Endothelial cell of umbilical vein (primary cell): ENCODE measurements at regions not wholly inside any gene's neighbourhood (a gene's known extent, or its start where the extent isn't known, plus 50 kb on each side); places are given as distances from the start of the nearest gene placed in this dataset.

Experiments used
- BruUV-seq: library from RNA; stranded (reverse); fragments of 400-500 nt; replicated peaks from 2 replicates; lab custom pipeline; 2021; lab: Mats Ljungman, UMichigan
- CTCF ChIA-PET: fragments of 300-600, 350-600 bp; sonication (Branson Sonifier 250); formaldehyde crosslinking; loops from one replicate; lab custom pipeline; 2021; ENCODE audit warnings: antibody characterized with exemption, inconsistent platforms; lab: Charles Lee
- POLR2A ChIA-PET: fragments of 300-600, 350-600 bp; sonication (Branson Sonifier 250); formaldehyde crosslinking; loops from one replicate; lab custom pipeline; 2021; ENCODE audit warnings: antibody characterized with exemption, inconsistent platforms; lab: Charles Lee
- DNase-seq: peaks from one replicate; pipeline ENCODE4 v3.0.0-alpha.2; 2011; ENCODE audit warnings: low read depth, low spot score
- FAIRE-seq: peaks from 2 replicates; lab custom pipeline; 2011; peaks lifted over from hg19 to GRCh38; lab: Jason Lieb, UNC
- H2AFZ ChIP-seq: 2 replicates; pipeline ENCODE4 v1.6.0; 2012; ENCODE audit warnings: low read depth, low read length, control low read depth, inconsistent platforms
- H3K27ac ChIP-seq: 2 replicates; pipeline ENCODE4 v1.5.1; 2011; ENCODE audit warnings: low read depth, mild to moderate bottlenecking, control low read depth, low read length, moderate library complexity; ENCODE audit not compliant: insufficient read depth
- H3K27me3 ChIP-seq, 2 experiments: 2 replicates each; pipeline versions ENCODE4 v1.6.0 to v1.6.1; 2011; ENCODE audit warnings: low read length in 2 of 2, mixed read lengths in 1 of 2; ENCODE audit not compliant: control insufficient read depth in 2 of 2, insufficient read depth in 2 of 2
- H3K36me3 ChIP-seq, 2 experiments: 2 replicates in 1 of 2; 3 replicates in 1 of 2; pipeline ENCODE4 v1.5.1; 2011; ENCODE audit warnings: low read length in 2 of 2, mild to moderate bottlenecking in 1 of 2, moderate library complexity in 1 of 2; ENCODE audit not compliant: control insufficient read depth in 2 of 2, insufficient read depth in 2 of 2; ENCODE audit errors: extremely low read depth in 1 of 2
- H3K4me1 ChIP-seq: 3 replicates; pipeline ENCODE4 v1.5.1; 2011; ENCODE audit warnings: mild to moderate bottlenecking, low read length; ENCODE audit not compliant: control insufficient read depth, insufficient read depth; ENCODE audit errors: extremely low read depth
- H3K4me2 ChIP-seq: 2 replicates; pipeline ENCODE4 v1.6.1; 2011; ENCODE audit warnings: low read length, control low read depth, mixed read lengths; ENCODE audit not compliant: insufficient read depth
- H3K4me3 ChIP-seq, 3 experiments: fragments of 200-600 bp in 1 of 3; sonication (generic), shearing (Covaris generic) in 1 of 3; replicated peaks in 1 of 3; 2 replicates each; pipeline ENCODE4 v1.5.1; 2011 to 2016; ENCODE audit warnings: control low read depth in 3 of 3, low read length in 3 of 3, mild to moderate bottlenecking in 2 of 3, inconsistent platforms in 1 of 3, low read depth in 1 of 3, moderate library complexity in 1 of 3; ENCODE audit not compliant: insufficient read depth in 1 of 3
- H3K79me2 ChIP-seq: 2 replicates; pipeline ENCODE4 v1.6.0; 2012; ENCODE audit warnings: low read length, inconsistent platforms; ENCODE audit not compliant: control insufficient read depth, insufficient read depth
- H3K9ac ChIP-seq: replicated peaks from 2 replicates; pipeline ENCODE3; 2011; ENCODE audit warnings: low read length, control low read depth; ENCODE audit not compliant: insufficient read depth; ENCODE audit errors: extremely low read depth
- H3K9me1 ChIP-seq: replicated peaks from 3 replicates; pipeline ENCODE4 v1.6.0; 2011; ENCODE audit warnings: mild to moderate bottlenecking, low read length; ENCODE audit not compliant: control insufficient read depth, insufficient read depth; ENCODE audit errors: extremely low read depth
- H3K9me3 ChIP-seq: replicated peaks from 2 replicates; pipeline ENCODE4 v1.5.1; 2012; ENCODE audit warnings: low read length, inconsistent platforms; ENCODE audit not compliant: control insufficient read depth, insufficient read depth
- H4K20me1 ChIP-seq: replicated peaks from 2 replicates; pipeline ENCODE3; 2011; ENCODE audit warnings: mild to moderate bottlenecking, low read length; ENCODE audit not compliant: control insufficient read depth, insufficient read depth; ENCODE audit errors: extremely low read depth
- EZH2 ChIP-seq: IDR thresholded peaks from 2 replicates; pipeline ENCODE4 v1.6.1; 2012; ENCODE audit warnings: borderline replicate concordance, low read depth, mild to moderate bottlenecking, moderate library complexity, low read length, inconsistent platforms; ENCODE audit not compliant: severe bottlenecking
- FOS ChIP-seq: IDR thresholded peaks from 2 replicates; pipeline ENCODE4 v1.6.1; 2011; ENCODE audit warnings: mild to moderate bottlenecking, low read length, moderate library complexity, borderline replicate concordance; ENCODE audit not compliant: insufficient read depth
- GATA2 ChIP-seq: IDR thresholded peaks from 2 replicates; pipeline ENCODE4 v1.7.0; 2011; ENCODE audit warnings: low read depth, mild to moderate bottlenecking, moderate library complexity, mixed read lengths, low read length; ENCODE audit not compliant: insufficient read length, insufficient read depth
- JUN ChIP-seq: IDR thresholded peaks from 2 replicates; pipeline ENCODE4 v1.6.1; 2011; ENCODE audit warnings: borderline replicate concordance, low read depth; ENCODE audit not compliant: insufficient read length, insufficient read depth
- MYC ChIP-seq: IDR thresholded peaks from one replicate; pipeline ENCODE4 v1.6.1; 2011; ENCODE audit warnings: mild to moderate bottlenecking, low read depth, low read length
- POLR2A ChIP-seq: IDR thresholded peaks from 2 replicates; pipeline ENCODE4 v1.6.1; 2012; ENCODE audit warnings: low read depth, mild to moderate bottlenecking, control low read depth, low read length
- POLR2AphosphoS5 ChIP-seq: IDR thresholded peaks from 2 replicates; pipeline ENCODE4 v1.6.1; 2012; ENCODE audit warnings: low read depth, mild to moderate bottlenecking, control low read depth, low read length, moderate library complexity; ENCODE audit not compliant: insufficient read depth
- dilution Hi-C: fragments of 300-500 bp; cut with MboI; formaldehyde crosslinking; loops from one replicate; pipeline ENCODE4 v1.15.0; 2019; ENCODE audit warnings: low sequenced_read_pairs; ENCODE audit not compliant: extremely low pct_ligation_motif_present
- intact Hi-C: fragments of 100-400 bp; cut with micrococcal nuclease; formaldehyde crosslinking; loops from one replicate; pipeline ENCODE4 v1.10.0; 2022
- TF ChIP-seq, protein P1 (sequence below): IDR thresholded peaks from 2 replicates; pipeline ENCODE4 v1.6.1; 2011; ENCODE audit not compliant: insufficient read depth, insufficient read length
- TF ChIP-seq, protein P2 (sequence below), 2 donors: IDR thresholded peaks; 1 replicate in 1 of 2; 2 replicates in 1 of 2; pipeline ENCODE4 v1.5.1; 2011; ENCODE audit warnings: low read length in 2 of 2, mild to moderate bottlenecking in 2 of 2, moderate library complexity in 2 of 2, control low read depth in 1 of 2, inconsistent platforms in 1 of 2, low read depth in 1 of 2; ENCODE audit not compliant: insufficient read depth in 1 of 2; ENCODE audit errors: extremely low read depth in 1 of 2

DNA sequence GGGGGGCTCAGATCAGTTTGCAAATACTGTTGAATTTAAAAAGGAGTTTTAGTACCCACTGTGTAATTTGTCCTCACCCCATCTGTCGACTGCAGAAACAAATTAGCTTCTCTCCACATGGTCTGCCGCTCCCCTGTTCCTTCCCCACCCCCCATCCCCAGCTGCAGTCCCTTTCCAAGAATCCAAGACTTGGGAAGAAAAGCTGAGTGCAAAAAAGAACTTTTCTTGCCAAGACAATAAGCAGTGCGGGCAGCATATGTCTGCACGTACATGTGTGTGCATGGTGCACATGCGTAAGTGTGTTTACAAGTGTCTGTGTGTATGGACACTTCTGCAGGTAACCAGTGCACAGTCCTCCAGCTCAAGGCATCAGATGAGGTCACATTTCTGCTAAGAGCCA lies 125.7 kb upstream of the SMIM23 start:
- Histone ChIP-seq H3K9me1 (no peaks in the 10 kb centered on the region), H3K4me3 (no peak overlapping the region), H3K27me3 (no peaks in the 10 kb centered on the region), H3K4me1 (no peaks in the 10 kb centered on the region), H3K9ac (no peak overlapping the region), H3K36me3 (no peaks in the 10 kb centered on the region), H3K79me2 (no peaks in the 10 kb centered on the region), H3K4me2 (no peak overlapping the region), H3K27ac (no peak overlapping the region), H4K20me1 (no peaks in the 10 kb centered on the region), H2AFZ (no peak overlapping the region), H3K9me3 (no peaks in the 10 kb centered on the region)
- TF ChIP-seq, protein P1, sequence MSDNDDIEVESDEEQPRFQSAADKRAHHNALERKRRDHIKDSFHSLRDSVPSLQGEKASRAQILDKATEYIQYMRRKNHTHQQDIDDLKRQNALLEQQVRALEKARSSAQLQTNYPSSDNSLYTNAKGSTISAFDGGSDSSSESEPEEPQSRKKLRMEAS, result no peak
- no peak for TF ChIP-seq POLR2A
- TF ChIP-seq GATA2, result no peak
- no peak for TF ChIP-seq POLR2AphosphoS5
- no peak for TF ChIP-seq MYC
- TF ChIP-seq EZH2, result no peak
- intact Hi-C loops, result no loop called here
- DNase-seq (no peak), FAIRE-seq (no peak)
- dilution Hi-C loops, result no loop called here
- no TSS peak for BruUV-seq
- ChIA-PET POLR2A (no interaction called here), CTCF (no interaction called here)

DNA sequence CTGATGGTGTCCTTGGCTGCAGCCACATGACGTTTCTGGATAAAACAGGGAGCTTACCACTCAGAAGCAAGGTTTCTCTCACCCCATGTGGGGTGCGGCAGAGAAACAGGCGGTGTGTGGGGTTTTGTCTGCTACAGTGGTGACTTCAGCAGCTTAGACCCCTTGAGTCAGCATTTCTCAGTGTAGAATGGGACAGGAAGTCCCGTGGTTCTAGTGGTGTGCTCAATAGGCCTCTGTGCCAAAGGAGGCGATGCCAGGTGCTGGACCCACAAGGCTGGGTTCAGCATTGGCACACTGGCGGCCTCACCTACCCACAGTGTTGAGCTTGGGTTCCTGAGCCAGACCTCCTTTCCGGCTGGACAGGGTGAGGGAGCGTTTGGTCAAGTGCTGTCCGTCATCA lies 125.2 kb upstream of the SMIM23 start:
- Histone ChIP-seq H2AFZ (no peak overlapping the region), H3K36me3 (no peaks in the 10 kb centered on the region), H3K9me3 (no peaks in the 10 kb centered on the region), H3K27me3 (no peaks in the 10 kb centered on the region), H3K4me2 (no peak overlapping the region), H3K4me3 (no peak overlapping the region), H3K9ac (no peak overlapping the region), H3K27ac (no peak overlapping the region), H3K9me1 (no peaks in the 10 kb centered on the region), H3K4me1 (no peaks in the 10 kb centered on the region), H4K20me1 (no peaks in the 10 kb centered on the region), H3K79me2 (no peaks in the 10 kb centered on the region)
- no peak for TF ChIP-seq EZH2
- no peak for TF ChIP-seq POLR2A
- TF ChIP-seq, protein P1, result no peak
- TF ChIP-seq MYC, result no peak
- TF ChIP-seq, protein P2, sequence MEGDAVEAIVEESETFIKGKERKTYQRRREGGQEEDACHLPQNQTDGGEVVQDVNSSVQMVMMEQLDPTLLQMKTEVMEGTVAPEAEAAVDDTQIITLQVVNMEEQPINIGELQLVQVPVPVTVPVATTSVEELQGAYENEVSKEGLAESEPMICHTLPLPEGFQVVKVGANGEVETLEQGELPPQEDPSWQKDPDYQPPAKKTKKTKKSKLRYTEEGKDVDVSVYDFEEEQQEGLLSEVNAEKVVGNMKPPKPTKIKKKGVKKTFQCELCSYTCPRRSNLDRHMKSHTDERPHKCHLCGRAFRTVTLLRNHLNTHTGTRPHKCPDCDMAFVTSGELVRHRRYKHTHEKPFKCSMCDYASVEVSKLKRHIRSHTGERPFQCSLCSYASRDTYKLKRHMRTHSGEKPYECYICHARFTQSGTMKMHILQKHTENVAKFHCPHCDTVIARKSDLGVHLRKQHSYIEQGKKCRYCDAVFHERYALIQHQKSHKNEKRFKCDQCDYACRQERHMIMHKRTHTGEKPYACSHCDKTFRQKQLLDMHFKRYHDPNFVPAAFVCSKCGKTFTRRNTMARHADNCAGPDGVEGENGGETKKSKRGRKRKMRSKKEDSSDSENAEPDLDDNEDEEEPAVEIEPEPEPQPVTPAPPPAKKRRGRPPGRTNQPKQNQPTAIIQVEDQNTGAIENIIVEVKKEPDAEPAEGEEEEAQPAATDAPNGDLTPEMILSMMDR (IDR thresholded peaks at IDR 0.05; ENCODE audit: extremely low read depth in 1 of 2, insufficient read depth in 1 of 2, low read depth in 1 of 2, low read length in 2 of 2), result no peak
- no peak for TF ChIP-seq FOS
- TF ChIP-seq POLR2AphosphoS5, result no peak
- no peak for TF ChIP-seq GATA2
- TF ChIP-seq JUN, result no peak
- FAIRE-seq (no peak), DNase-seq (no peak)
- BruUV-seq, result no TSS peak
- intact Hi-C loops, result no loop called here
- CTCF ChIA-PET, result no interaction called here
- dilution Hi-C loops, result no loop called here
- POLR2A ChIA-PET, result no interaction called here
